ENCODE measurements at regions not wholly inside any gene's neighbourhood (a gene's known extent, or its start where the extent isn't known, plus 50 kb on each side); places are given as distances from the start of the nearest gene placed in this dataset.

DNA sequence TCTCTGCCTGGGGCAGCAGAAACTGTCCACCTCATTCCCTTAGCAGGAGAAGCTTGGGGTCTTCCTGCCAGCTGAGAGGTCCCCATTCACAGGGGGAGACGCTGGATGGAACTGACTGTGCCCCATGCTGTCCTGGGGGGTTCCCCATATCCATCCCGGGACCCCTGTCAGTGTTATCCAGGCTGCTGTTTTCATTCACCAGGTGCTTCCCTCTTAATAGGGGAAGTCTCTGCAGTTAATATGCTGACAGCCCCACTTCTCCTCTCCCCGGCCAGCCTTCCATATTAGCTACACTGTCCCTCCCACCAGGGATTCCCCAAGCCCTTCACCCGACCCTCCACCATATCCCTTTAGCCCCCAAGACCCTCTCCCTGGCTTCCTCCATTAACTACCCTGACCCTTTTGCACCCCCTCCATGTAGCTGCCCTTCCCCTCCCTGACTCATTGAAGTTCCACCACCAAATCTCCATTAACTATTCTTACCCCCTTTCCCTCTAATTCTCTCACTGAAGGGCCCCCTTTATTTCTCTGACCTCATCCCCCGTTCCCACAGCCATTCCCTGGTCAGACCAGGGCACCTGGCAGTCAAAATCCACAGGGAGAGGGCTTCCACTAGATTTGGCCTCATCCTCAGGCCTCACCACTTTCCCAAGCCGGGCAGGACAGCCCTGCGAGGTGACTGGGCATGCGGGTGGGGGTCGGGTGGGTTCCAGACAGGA lies 92.0 kb upstream of the PAX2 start:
- H3K4me3 ChIP-seq (ENCODE audit: low read depth, low read length): no peak overlapping the region
- DNase-seq: no peak
- TF ChIP-seq, protein P1, sequence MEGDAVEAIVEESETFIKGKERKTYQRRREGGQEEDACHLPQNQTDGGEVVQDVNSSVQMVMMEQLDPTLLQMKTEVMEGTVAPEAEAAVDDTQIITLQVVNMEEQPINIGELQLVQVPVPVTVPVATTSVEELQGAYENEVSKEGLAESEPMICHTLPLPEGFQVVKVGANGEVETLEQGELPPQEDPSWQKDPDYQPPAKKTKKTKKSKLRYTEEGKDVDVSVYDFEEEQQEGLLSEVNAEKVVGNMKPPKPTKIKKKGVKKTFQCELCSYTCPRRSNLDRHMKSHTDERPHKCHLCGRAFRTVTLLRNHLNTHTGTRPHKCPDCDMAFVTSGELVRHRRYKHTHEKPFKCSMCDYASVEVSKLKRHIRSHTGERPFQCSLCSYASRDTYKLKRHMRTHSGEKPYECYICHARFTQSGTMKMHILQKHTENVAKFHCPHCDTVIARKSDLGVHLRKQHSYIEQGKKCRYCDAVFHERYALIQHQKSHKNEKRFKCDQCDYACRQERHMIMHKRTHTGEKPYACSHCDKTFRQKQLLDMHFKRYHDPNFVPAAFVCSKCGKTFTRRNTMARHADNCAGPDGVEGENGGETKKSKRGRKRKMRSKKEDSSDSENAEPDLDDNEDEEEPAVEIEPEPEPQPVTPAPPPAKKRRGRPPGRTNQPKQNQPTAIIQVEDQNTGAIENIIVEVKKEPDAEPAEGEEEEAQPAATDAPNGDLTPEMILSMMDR (IDR thresholded peaks at IDR 0.05; ENCODE audit: low read depth, low read length): no peak
- peaks cover 70% of the 10 kb centered on the region for H3K27me3 ChIP-seq (ENCODE audit: insufficient read depth, low read depth, severe bottlenecking)
- H3K36me3 ChIP-seq: no peaks in the 10 kb centered on the region
- H3K9me3 ChIP-seq (ENCODE audit: severe bottlenecking): peaks cover 2% of the 10 kb centered on the region
- no peak overlapping the region for H3K27ac ChIP-seq

DNA sequence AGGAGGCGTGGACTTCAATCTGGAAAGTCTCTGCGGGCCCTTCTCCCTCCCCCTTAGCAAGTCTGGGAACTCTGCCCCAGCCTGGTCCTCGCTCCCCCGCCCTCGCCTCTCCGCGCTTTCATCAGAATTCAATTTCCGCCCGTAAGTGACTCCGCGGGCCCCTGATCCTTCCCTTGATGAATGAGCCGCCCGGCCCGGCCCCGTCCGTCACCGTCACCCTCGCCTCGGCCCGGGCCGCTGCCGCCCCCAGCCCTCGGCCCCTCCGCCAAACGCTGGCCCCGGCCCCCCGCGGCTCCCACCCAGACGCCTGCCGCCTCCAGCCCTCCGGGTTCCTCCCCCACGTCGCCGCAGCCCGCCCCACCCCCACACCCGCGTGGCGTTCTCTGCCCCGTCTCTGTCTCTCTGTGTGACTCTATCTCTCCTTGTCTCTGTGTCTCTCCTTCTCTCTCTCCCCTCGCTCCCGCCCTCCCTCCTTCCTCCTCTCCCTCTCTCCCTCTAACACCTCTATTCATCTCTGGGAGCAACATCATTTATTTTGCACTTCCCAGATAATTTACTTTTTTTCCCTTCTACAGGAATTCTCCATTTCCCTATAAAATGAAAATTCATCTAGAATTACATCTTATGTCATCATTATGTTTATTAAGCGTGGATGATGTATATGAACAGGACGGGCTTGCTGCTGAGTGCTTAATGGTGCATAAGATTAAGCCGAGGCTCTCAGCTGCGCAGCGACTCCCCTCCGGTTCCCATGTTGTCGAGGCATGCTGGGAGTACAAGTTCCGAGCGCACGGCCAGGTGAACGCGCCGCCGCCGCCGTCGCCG lies 91.2 kb upstream of the PAX2 start:
- H3K4me3 ChIP-seq (ENCODE audit: low read depth, low read length): peak overlapping the region; percentile 39
- no peak overlapping the region for H3K27ac ChIP-seq
- DNase-seq: peak; percentile 39
- H3K9me3 ChIP-seq (ENCODE audit: severe bottlenecking): peaks cover 2% of the 10 kb centered on the region
- peaks cover 78% of the 10 kb centered on the region for H3K27me3 ChIP-seq (ENCODE audit: insufficient read depth, low read depth, severe bottlenecking)
- no peaks in the 10 kb centered on the region for H3K36me3 ChIP-seq
- TF ChIP-seq, protein P1 (IDR thresholded peaks at IDR 0.05; ENCODE audit: low read depth, low read length): no peak

DNA sequence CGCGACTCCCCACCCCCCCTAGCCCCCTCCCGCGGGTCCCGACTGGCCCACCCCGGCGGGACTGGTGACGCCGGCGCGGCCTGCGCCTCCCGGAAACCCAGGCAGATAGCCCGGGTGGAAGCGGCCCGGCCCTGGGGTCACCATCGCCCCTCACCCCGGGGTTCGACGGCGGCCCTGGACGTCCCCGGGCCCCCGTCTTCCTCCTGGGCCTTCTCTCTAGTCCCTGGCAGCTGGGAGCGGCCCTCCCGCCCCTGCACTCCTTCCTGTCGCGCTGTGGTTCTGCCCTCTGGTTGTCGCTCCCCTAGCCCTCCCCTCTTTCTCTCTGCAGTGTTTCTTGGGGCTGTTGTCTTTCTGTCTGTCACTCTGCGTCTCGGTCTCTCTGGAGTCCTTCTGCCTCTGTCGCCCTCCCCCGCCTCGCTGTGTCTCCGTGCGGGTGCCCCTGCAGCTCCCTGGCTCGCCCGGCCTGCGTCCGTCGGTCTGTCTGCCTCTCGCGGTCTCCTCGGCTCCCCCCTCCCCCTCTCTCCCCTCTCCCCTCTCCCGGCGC lies 90.5 kb upstream of the PAX2 start:
- peaks cover 80% of the 10 kb centered on the region for H3K27me3 ChIP-seq (ENCODE audit: insufficient read depth, low read depth, severe bottlenecking)
- peaks cover 5% of the 10 kb centered on the region for H3K9me3 ChIP-seq (ENCODE audit: severe bottlenecking)
- DNase-seq: peak; percentile 23
- TF ChIP-seq, protein P1 (IDR thresholded peaks at IDR 0.05; ENCODE audit: low read depth, low read length): no peak
- no peak overlapping the region for H3K27ac ChIP-seq
- peak overlapping the region; percentile 39 for H3K4me3 ChIP-seq (ENCODE audit: low read depth, low read length)
- H3K36me3 ChIP-seq: no peaks in the 10 kb centered on the region

DNA sequence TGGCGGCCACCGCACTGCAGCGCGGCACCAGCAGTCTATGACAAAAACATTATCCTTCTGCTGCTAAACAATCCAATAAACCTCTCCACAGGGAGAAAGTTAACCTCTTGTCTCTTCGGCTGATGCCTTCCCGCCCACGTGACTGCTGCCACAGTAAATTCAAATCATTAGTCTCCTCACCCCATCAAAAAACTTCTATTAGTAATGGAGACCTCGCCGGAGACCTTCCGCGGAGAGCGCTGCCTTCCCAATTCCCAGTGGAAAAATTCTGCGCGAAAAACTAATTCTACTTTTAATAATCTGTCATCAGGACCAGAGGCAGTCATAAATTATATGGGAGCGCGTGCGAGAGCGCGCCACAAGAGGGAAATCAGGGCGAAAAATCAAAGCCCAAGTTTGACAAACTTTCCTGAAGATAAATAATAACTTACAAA lies 90.0 kb upstream of the PAX2 start:
- no peak overlapping the region for H3K27ac ChIP-seq
- TF ChIP-seq, protein P1 (IDR thresholded peaks at IDR 0.05; ENCODE audit: low read depth, low read length): no peak
- DNase-seq: no peak
- H3K9me3 ChIP-seq (ENCODE audit: severe bottlenecking): peaks cover 8% of the 10 kb centered on the region
- H3K27me3 ChIP-seq (ENCODE audit: insufficient read depth, low read depth, severe bottlenecking): peaks cover 81% of the 10 kb centered on the region
- H3K4me3 ChIP-seq (ENCODE audit: low read depth, low read length): peak overlapping the region; percentile 39
- H3K36me3 ChIP-seq: no peaks in the 10 kb centered on the region

DNA sequence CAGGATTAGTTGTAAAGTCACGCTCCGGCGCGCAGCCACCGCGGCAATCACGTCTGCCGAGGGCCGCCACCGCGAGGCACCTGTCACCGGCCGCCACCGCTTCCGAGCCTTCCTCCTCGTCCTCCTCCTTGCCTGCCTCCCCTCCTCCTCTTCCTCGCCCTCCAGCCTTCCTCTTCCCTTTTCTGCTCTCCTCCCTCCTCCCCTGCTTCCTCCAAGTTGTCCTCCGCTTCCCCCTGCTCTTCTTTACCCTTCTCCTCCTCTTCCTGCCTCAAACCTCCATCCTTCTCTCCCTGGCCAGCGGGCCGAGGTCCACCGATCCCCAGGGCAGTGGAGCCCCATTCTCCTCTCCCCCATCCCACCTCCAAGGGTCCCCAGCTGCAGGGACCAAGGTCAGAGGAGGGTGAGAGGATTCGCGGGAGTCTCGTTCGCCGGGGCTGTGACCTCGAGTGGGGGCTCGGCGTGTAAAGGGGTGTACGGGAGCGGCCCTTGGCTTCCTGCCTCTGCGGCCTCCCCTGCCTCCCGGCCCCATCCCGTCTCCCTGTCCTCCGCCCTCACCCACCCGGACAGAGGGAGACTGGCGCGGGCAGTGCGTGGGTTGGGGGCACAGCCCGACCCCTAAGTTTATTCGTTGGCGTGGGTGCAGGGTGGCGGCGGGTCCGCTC lies 89.5 kb upstream of the PAX2 start:
- no peak for DNase-seq
- H3K4me3 ChIP-seq (ENCODE audit: low read depth, low read length): peak overlapping the region; percentile 22
- TF ChIP-seq, protein P1 (IDR thresholded peaks at IDR 0.05; ENCODE audit: low read depth, low read length): no peak
- H3K36me3 ChIP-seq: no peaks in the 10 kb centered on the region
- peaks cover 81% of the 10 kb centered on the region for H3K27me3 ChIP-seq (ENCODE audit: insufficient read depth, low read depth, severe bottlenecking)
- H3K27ac ChIP-seq: no peak overlapping the region
- H3K9me3 ChIP-seq (ENCODE audit: severe bottlenecking): peaks cover 8% of the 10 kb centered on the region

All from WERI-Rb-1 (cell line).